Right ventricle myocardium superior (tissue), 1 donor: ENCODE measurements at regions not wholly inside any gene's neighbourhood (a gene's known extent, or its start where the extent isn't known, plus 50 kb on each side); places are given as distances from the start of the nearest gene placed in this dataset.
"Not testable (repeated sequence)": the region's sequence is repeated elsewhere in the genome, so short reads cannot be mapped to it uniquely, and the experiment has no call there.

Source experiments
- ATAC-seq: fragments of 200-7000 bp; cut with Tn5 transposase; one replicate; pipeline ENCODE4 v1.9.1; 2020; ENCODE audit warnings: mild to moderate bottlenecking; ENCODE audit not compliant: poor library complexity
- DNase-seq: peaks from one replicate; pipeline ENCODE4 v3.0.0-alpha.2; 2020
- intact Hi-C: fragments of 100-400 bp; cut with DNase I; formaldehyde crosslinking; loops from one replicate; pipeline ENCODE4 v1.11.2; 2022
- donor health status: DM: no; HTN: yes; CAD: no; lungs with severe emphysema.

- DNase-seq (no peak), ATAC-seq (no peak)
- intact Hi-C loops, result no loop called here
Measured at GRCh38 chr2:175836361-175836760, 165.7 kb downstream of the LNPK start.

- DNase-seq (no peak), ATAC-seq (no peak)
- intact Hi-C loops, result no loop called here
Measured at GRCh38 chr2:175834477-175834876, 167.6 kb downstream of the LNPK start.

GRCh38 chr2:175832866-175833265, 169.2 kb downstream of the LNPK start:
- no peak for DNase-seq
- no peak for ATAC-seq
- intact Hi-C loops, result no loop called here

GRCh38 chr2:175829741-175830140, 172.3 kb downstream of the LNPK start:
- no peak for ATAC-seq
- intact Hi-C loops, result no loop called here
- DNase-seq, result no peak

- ATAC-seq (no peak), DNase-seq (no peak)
- intact Hi-C loops, result no loop called here
Measured at GRCh38 chr2:175827856-175828255, 174.2 kb downstream of the LNPK start.

GRCh38 chr2:175824243-175824642, 177.8 kb downstream of the LNPK start:
- intact Hi-C loops, result no loop called here
- no peak for ATAC-seq
- no peak for DNase-seq

- DNase-seq, result no peak
- intact Hi-C loops, result no loop called here
- ATAC-seq, result no peak
Measured at GRCh38 chr2:175823707-175824073, 178.4 kb downstream of the LNPK start.

- DNase-seq (no peak), ATAC-seq (no peak)
- intact Hi-C loops, result no loop called here
Measured at GRCh38 chr2:175823002-175823706, 178.9 kb downstream of the LNPK start.

- ATAC-seq, result no peak
- intact Hi-C loops, result no loop called here
- DNase-seq, result no peak
Measured at GRCh38 chr2:175817221-175817620, 184.8 kb downstream of the LNPK start.

- intact Hi-C loops, result no loop called here
Measured at GRCh38 chr2:175815537-175815936, 186.5 kb downstream of the LNPK start.

GRCh38 chr2:175811971-175812370, 190.1 kb downstream of the LNPK start:
- no peak for DNase-seq
- no peak for ATAC-seq
- intact Hi-C loops, result no loop called here

More at GRCh38 chr2:175815537-175815936, 186.5 kb downstream of the LNPK start:
- DNase-seq, result no peak
- ATAC-seq, result no peak

GRCh38 chr2:175808858-175809257, 193.2 kb downstream of the LNPK start:
- DNase-seq (no peak), ATAC-seq (no peak)
- intact Hi-C loops, result no loop called here

GRCh38 chr2:175808078-175808477, 194.0 kb downstream of the LNPK start:
- ATAC-seq, result no peak
- intact Hi-C loops, result no loop called here
- no peak for DNase-seq

GRCh38 chr2:175807031-175807873, 194.8 kb downstream of the LNPK start:
- no peak for DNase-seq
- intact Hi-C loops, result no loop called here
- ATAC-seq, result no peak

GRCh38 chr2:175806570-175806969, 195.5 kb downstream of the LNPK start:
- ATAC-seq (no peak), DNase-seq (no peak)
- intact Hi-C loops, result no loop called here

- DNase-seq (no peak), ATAC-seq (no peak)
- intact Hi-C loops, result no loop called here
Measured at GRCh38 chr2:175806125-175806490, 196.0 kb downstream of the LNPK start.

GRCh38 chr2:175805442-175806124, 196.5 kb downstream of the LNPK start:
- ATAC-seq (peak; percentile 53), DNase-seq (no peak)
- intact Hi-C loops, result no loop called here

- no peak for ATAC-seq
- intact Hi-C loops, result no loop called here
- no peak for DNase-seq
Measured at GRCh38 chr2:175804122-175804521, 197.9 kb downstream of the LNPK start.

- ATAC-seq, DNase-seq, intact Hi-C loops: not testable (repeated sequence)
Measured at GRCh38 chr2:175796422-175796821, 205.6 kb downstream of the LNPK start.

- ATAC-seq (no peak), DNase-seq (no peak)
- intact Hi-C loops, result no loop called here
Measured at GRCh38 chr2:175793648-175794047, 208.4 kb downstream of the LNPK start.
